K562 (cell line): ENCODE measurements at regions not wholly inside any gene's neighbourhood (a gene's known extent, or its start where the extent isn't known, plus 50 kb on each side); places are given as distances from the start of the nearest gene placed in this dataset.
A peak's percentile ranks its signal among the peaks of the same experiment; 100 is the strongest.

Source experiments
- ATAC-seq: fragments of 200-7000 bp; cut with Tn5 transposase; 3 replicates; pipeline ENCODE4 v1.9.1; 2020; ENCODE audit warnings: moderate library complexity
- BruUV-seq: library from RNA; stranded (reverse); fragments of 400-500 nt; replicated peaks from 2 replicates; lab custom pipeline; 2021; lab: Mats Ljungman, UMichigan
- CTCF ChIA-PET: fragments of 300-600 bp; formaldehyde crosslinking; extraction: SDS; loops from one replicate; lab custom pipeline; 2021; ENCODE audit warnings: low intra/inter-chr PET ratio; lab: Yijun Ruan, JAX
- POLR2A ChIA-PET: fragments of 300-600, 350-650 bp; sonication (Branson Sonifier 250); formaldehyde crosslinking; extraction: SDS; loops from one replicate; lab custom pipeline; 2021; ENCODE audit warnings: antibody characterized with exemption, inconsistent platforms; lab: Yijun Ruan, JAX
- DNase-seq, 4 experiments: peaks; one replicate each; pipeline versions ENCODE4 v3.0.0 to v3.0.0-alpha.2; 2011 to 2018; ENCODE audit warnings: low spot score in 3 of 4, mixed read lengths in 3 of 4; ENCODE audit errors: extremely low read depth in 1 of 4
- FAIRE-seq: peaks from 2 replicates; lab custom pipeline; 2011; peaks lifted over from hg19 to GRCh38; lab: Jason Lieb, UNC
- H2AFZ ChIP-seq: 2 replicates; pipeline ENCODE4 v1.6.0; 2011; ENCODE audit warnings: low read depth, low read length, control low read depth, inconsistent platforms
- H3K27ac ChIP-seq: fragments of 200-600 bp; 3 replicates; pipeline ENCODE4 v1.8.0; 2011; ENCODE audit warnings: low read depth, mild to moderate bottlenecking, control low read depth, inconsistent platforms, low read length, moderate library complexity, mixed read lengths; ENCODE audit errors: extremely low read depth
- H3K27me3 ChIP-seq, 2 experiments: fragments of 300-600 bp in 1 of 2; 2 replicates in 1 of 2; 3 replicates in 1 of 2; pipeline versions ENCODE4 v1.6.0 to v1.8.0; 2011; ENCODE audit warnings: inconsistent platforms in 2 of 2, low read length in 2 of 2, mild to moderate bottlenecking in 1 of 2, mixed read lengths in 1 of 2, moderate library complexity in 1 of 2; ENCODE audit not compliant: control insufficient read depth in 2 of 2, insufficient read depth in 2 of 2
- H3K36me3 ChIP-seq: fragments of 300-600 bp; 3 replicates; pipeline ENCODE4 v1.8.0; 2011; ENCODE audit warnings: mild to moderate bottlenecking, low read length, inconsistent platforms; ENCODE audit not compliant: control insufficient read depth, insufficient read depth
- H3K4me1 ChIP-seq, 2 experiments: fragments of 200-600 bp in 1 of 2; replicated peaks in 1 of 2; 2 replicates in 1 of 2; 3 replicates in 1 of 2; pipeline versions ENCODE4 v1.5.1 to v1.8.0; 2011; ENCODE audit warnings: inconsistent platforms in 2 of 2, low read length in 2 of 2, mild to moderate bottlenecking in 1 of 2, mixed read lengths in 1 of 2, moderate library complexity in 1 of 2; ENCODE audit not compliant: control insufficient read depth in 2 of 2, insufficient read depth in 2 of 2
- H3K4me2 ChIP-seq: 2 replicates; pipeline ENCODE4 v1.6.1; 2011; ENCODE audit warnings: low read length, control low read depth, inconsistent platforms, mixed read lengths; ENCODE audit not compliant: insufficient read depth
- H3K4me3 ChIP-seq: fragments of 200-600 bp; sonication (generic), shearing (Covaris generic); 2 replicates; pipeline ENCODE4 v1.5.1; 2016; ENCODE audit warnings: control low read depth, inconsistent platforms
- H3K79me2 ChIP-seq: fragments of 200-600 bp; 3 replicates; pipeline ENCODE4 v1.8.0; 2011; ENCODE audit warnings: low read length, inconsistent platforms; ENCODE audit not compliant: control insufficient read depth, insufficient read depth
- H3K9ac ChIP-seq, 2 experiments: 2 replicates each; pipeline versions ENCODE4 v1.6.0 to v1.6.1; 2011; ENCODE audit warnings: low read depth in 2 of 2, low read length in 2 of 2, control low read depth in 1 of 2, inconsistent platforms in 1 of 2, mild to moderate bottlenecking in 1 of 2, mixed read lengths in 1 of 2; ENCODE audit not compliant: insufficient read depth in 1 of 2
- H3K9me1 ChIP-seq: one replicate; pipeline ENCODE4 v1.6.0; 2011; ENCODE audit warnings: inconsistent platforms, mild to moderate bottlenecking, low read length, moderate library complexity; ENCODE audit not compliant: control insufficient read depth, insufficient read depth
- H3K9me3 ChIP-seq: replicated peaks from 2 replicates; pipeline ENCODE4 v1.5.1; 2011; ENCODE audit warnings: low read depth, low read length, inconsistent platforms; ENCODE audit not compliant: control insufficient read depth, insufficient read depth
- H4K20me1 ChIP-seq: replicated peaks from 2 replicates; pipeline ENCODE4 v1.6.1; 2011; ENCODE audit warnings: low read length, inconsistent platforms, mixed read lengths; ENCODE audit not compliant: control insufficient read depth, insufficient read depth
- ASH1L ChIP-seq: fragments of 450-650 bp; IDR thresholded peaks from 2 replicates; pipeline ENCODE4 v1.6.1; 2018; ENCODE audit warnings: borderline replicate concordance, mild to moderate bottlenecking, low read depth; ENCODE audit not compliant: partially characterized antibody
- CBX3 ChIP-seq, 2 experiments: IDR thresholded peaks; 1 replicate in 1 of 2; 2 replicates in 1 of 2; pipeline ENCODE4 v1.6.1; 2012; ENCODE audit warnings: inconsistent platforms in 2 of 2, low read length in 2 of 2, borderline replicate concordance in 1 of 2, control low read depth in 1 of 2
- CCAR2 ChIP-seq: fragments of 200-400 bp; formaldehyde crosslinking; IDR thresholded peaks from 2 replicates; pipeline ENCODE4 v1.6.1; 2017; ENCODE audit warnings: mild to moderate bottlenecking, low read depth, low read length
- DMBX1 ChIP-seq: fragments of 250-450 bp; sonication (Bioruptor Pico); IDR thresholded peaks from 2 replicates; pipeline ENCODE4 v1.8.0; 2022; ENCODE audit warnings: inconsistent platforms, mild to moderate bottlenecking, moderate library complexity, borderline replicate concordance
- DNMT1 ChIP-seq: fragments of 450-650 bp; IDR thresholded peaks from 2 replicates; pipeline ENCODE4 v1.6.1; 2016; ENCODE audit warnings: antibody characterized with exemption, mild to moderate bottlenecking
- ETV1 ChIP-seq: fragments of 450-650 bp; conservative IDR thresholded peaks from 2 replicates; pipeline ENCODE4 v1.6.1; 2016; ENCODE audit warnings: missing genetic modification characterization, control low read depth, low read depth, missing compliant biosample characterization
- HCFC1 ChIP-seq: IDR thresholded peaks from 2 replicates; pipeline ENCODE4 v1.6.1; 2012; ENCODE audit warnings: low read depth, low read length, improper control_type of control experiment
- MECOM ChIP-seq: fragments of 250-450 bp; sonication (Bioruptor Pico); IDR thresholded peaks from 2 replicates; pipeline ENCODE4 v1.8.0; 2022; ENCODE audit warnings: inconsistent platforms
- NCOA2 ChIP-seq, 2 experiments: fragments of 450-650 bp; IDR thresholded peaks; 2 replicates each; pipeline ENCODE4 v1.6.1; 2018; ENCODE audit warnings: mild to moderate bottlenecking in 2 of 2, moderate library complexity in 1 of 2; ENCODE audit not compliant: partially characterized antibody in 2 of 2
- SETDB1 ChIP-seq: IDR thresholded peaks from one replicate; pipeline ENCODE4 v1.6.1; 2012; ENCODE audit warnings: low read length, control low read depth, inconsistent platforms
- ZNF79 ChIP-seq: fragments of 250-450 bp; sonication (Bioruptor Pico); IDR thresholded peaks from 2 replicates; pipeline ENCODE4 v1.4.0; 2020; ENCODE audit warnings: low read depth, mild to moderate bottlenecking, moderate library complexity
- WGBS: fragments of 100-300 bp; shearing (Covaris generic); methylation state at CpG from one replicate; pipeline ENCODE4 v1.1.6; 2016; ENCODE audit warnings: low coverage, mixed read lengths; ENCODE audit not compliant: insufficient coverage; ENCODE audit errors: missing lambda C conversion rate; 5-methylcytosine and 5-hydroxymethylcytosine counted together
- in situ Hi-C: fragments of 300-500 bp; cut with MboI; formaldehyde crosslinking; loops from 4 replicates; pipeline ENCODE4 v1.15.0; 2018; ENCODE audit warnings: inconsistent platforms, mixed read lengths
- intact Hi-C: fragments of 100-400 bp; cut with micrococcal nuclease; formaldehyde crosslinking; loops from 2 replicates; pipeline ENCODE4 v1.14.2; 2022
- TF ChIP-seq, protein P1 (sequence below): fragments of 450-650 bp; IDR thresholded peaks from 2 replicates; pipeline ENCODE4 v1.7.1; 2018; ENCODE audit warnings: mild to moderate bottlenecking, low read depth; ENCODE audit not compliant: partially characterized antibody
- TF ChIP-seq, protein P2 (sequence below): sonication (generic); formaldehyde crosslinking; IDR thresholded peaks from 2 replicates; pipeline ENCODE4 v1.8.0; 2022; ENCODE audit warnings: mild to moderate bottlenecking, missing genetic modification reagents, borderline replicate concordance
- TF ChIP-seq, protein P3 (sequence below): fragments of 450-650 bp; IDR thresholded peaks from 2 replicates; pipeline ENCODE4 v1.6.1; 2018; ENCODE audit warnings: mild to moderate bottlenecking, low read depth; ENCODE audit not compliant: partially characterized antibody

DNA sequence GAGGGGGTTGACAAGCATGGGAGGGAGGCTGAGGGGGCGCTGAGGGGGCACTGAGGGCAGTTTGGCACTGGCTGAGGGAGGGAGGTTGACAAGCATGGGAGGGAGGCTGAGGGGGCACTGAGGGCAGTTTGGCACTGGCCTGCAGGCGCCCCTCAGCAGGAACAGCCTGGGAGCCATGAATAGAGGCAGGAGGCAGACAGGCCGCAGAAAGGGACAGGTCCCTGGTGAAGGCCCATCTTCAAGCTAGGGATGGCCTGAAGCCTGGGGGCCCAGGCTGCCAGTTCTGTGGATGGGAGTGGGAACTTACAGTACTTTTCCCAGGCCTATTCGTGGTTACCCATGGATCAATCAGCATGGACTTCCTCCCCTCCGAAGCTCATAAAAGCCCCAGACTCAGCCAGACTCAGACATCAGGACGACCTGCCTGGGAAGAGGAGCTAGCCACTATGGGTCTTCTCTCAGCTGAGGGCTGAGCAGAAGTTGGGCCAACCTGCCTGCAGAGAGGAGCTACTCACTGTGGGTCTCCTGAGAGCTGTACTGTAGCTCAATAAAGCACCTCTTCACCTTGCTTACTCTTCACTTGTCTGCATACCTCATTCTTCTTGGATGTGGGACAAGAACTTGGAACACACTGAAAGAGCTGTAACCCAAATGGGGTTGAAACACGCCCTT lies 72.8 kb upstream of the BRD7 start:
- Histone ChIP-seq H3K27ac (no peak overlapping the region), H3K4me1 (no peaks in the 10 kb centered on the region), H4K20me1 (no peaks in the 10 kb centered on the region), H3K9me3 (no peaks in the 10 kb centered on the region; the same call in 1 of the 2 replicates), H3K4me3 (no peak overlapping the region), H3K27me3 (peaks cover 5 to 17% of the 10 kb centered on the region in 2 experiments; a peak in 4 of 5 replicates), H3K4me2 (no peak overlapping the region), H3K36me3 (no peaks in the 10 kb centered on the region), H3K9ac (no peak overlapping the region), H3K79me2 (no peaks in the 10 kb centered on the region), H3K9me1 (peaks cover 3% of the 10 kb centered on the region), H2AFZ (no peak overlapping the region)
- DNase-seq (no peak), ATAC-seq (no peak), FAIRE-seq (no peak)
- ChIA-PET POLR2A (interaction anchor here (0.6 to 1.2 kb wide), 2 partner anchors 10 to 31 kb away, joined by 3 to 6 read pairs; no protein-coding TSS in a partner anchor), CTCF (no interaction called here)
- in situ Hi-C loops (no loop called here), intact Hi-C loops (no loop called here)
- 0% methylated on average over 5 of the region's 7 CpGs for WGBS
- BruUV-seq = no TSS peak
- no peak for TF ChIP-seq NCOA2 (IDR thresholded peaks at IDR 0.05; ENCODE audit: partially characterized antibody in 2 of 2)
- no peak for TF ChIP-seq ETV1 (tag)
- TF ChIP-seq, protein P1, sequence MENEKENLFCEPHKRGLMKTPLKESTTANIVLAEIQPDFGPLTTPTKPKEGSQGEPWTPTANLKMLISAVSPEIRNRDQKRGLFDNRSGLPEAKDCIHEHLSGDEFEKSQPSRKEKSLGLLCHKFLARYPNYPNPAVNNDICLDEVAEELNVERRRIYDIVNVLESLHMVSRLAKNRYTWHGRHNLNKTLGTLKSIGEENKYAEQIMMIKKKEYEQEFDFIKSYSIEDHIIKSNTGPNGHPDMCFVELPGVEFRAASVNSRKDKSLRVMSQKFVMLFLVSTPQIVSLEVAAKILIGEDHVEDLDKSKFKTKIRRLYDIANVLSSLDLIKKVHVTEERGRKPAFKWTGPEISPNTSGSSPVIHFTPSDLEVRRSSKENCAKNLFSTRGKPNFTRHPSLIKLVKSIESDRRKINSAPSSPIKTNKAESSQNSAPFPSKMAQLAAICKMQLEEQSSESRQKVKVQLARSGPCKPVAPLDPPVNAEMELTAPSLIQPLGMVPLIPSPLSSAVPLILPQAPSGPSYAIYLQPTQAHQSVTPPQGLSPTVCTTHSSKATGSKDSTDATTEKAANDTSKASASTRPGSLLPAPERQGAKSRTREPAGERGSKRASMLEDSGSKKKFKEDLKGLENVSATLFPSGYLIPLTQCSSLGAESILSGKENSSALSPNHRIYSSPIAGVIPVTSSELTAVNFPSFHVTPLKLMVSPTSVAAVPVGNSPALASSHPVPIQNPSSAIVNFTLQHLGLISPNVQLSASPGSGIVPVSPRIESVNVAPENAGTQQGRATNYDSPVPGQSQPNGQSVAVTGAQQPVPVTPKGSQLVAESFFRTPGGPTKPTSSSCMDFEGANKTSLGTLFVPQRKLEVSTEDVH = no peak
- TF ChIP-seq DNMT1 = no peak
- TF ChIP-seq, protein P2, sequence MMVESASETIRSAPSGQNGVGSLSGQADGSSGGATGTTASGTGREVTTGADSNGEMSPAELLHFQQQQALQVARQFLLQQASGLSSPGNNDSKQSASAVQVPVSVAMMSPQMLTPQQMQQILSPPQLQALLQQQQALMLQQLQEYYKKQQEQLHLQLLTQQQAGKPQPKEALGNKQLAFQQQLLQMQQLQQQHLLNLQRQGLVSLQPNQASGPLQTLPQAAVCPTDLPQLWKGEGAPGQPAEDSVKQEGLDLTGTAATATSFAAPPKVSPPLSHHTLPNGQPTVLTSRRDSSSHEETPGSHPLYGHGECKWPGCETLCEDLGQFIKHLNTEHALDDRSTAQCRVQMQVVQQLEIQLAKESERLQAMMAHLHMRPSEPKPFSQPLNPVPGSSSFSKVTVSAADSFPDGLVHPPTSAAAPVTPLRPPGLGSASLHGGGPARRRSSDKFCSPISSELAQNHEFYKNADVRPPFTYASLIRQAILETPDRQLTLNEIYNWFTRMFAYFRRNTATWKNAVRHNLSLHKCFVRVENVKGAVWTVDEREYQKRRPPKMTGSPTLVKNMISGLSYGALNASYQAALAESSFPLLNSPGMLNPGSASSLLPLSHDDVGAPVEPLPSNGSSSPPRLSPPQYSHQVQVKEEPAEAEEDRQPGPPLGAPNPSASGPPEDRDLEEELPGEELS (CRISPR knock-in tag) = no peak
- no peak for TF ChIP-seq SETDB1
- TF ChIP-seq, protein P3, sequence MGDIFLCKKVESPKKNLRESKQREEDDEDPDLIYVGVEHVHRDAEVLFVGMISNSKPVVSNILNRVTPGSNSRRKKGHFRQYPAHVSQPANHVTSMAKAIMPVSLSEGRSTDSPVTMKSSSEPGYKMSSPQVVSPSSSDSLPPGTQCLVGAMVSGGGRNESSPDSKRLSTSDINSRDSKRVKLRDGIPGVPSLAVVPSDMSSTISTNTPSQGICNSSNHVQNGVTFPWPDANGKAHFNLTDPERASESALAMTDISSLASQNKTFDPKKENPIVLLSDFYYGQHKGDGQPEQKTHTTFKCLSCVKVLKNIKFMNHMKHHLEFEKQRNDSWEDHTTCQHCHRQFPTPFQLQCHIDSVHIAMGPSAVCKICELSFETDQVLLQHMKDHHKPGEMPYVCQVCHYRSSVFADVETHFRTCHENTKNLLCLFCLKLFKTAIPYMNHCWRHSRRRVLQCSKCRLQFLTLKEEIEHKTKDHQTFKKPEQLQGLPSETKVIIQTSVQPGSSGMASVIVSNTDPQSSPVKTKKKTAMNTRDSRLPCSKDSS = peak; percentile 87
- no peak for TF ChIP-seq ASH1L
- no peak for TF ChIP-seq MECOM (CRISPR knock-in tag)
- TF ChIP-seq HCFC1 = no peak
- TF ChIP-seq DMBX1 (CRISPR knock-in tag) = no peak
- no peak for TF ChIP-seq ZNF79 (CRISPR knock-in tag)
- no peak for TF ChIP-seq CCAR2
- TF ChIP-seq CBX3 (IDR thresholded peaks at IDR 0.05; ENCODE audit: borderline replicate concordance in 1 of 2, low read length in 2 of 2) = 0 out of 3 replicates have a peak, but pooled peaks of 1 of the 2 experiments have one; percentile 56
